Activated CD4-positive, alpha-beta memory T cell treated with anti-CD3 and anti-CD28 coated beads for 36 hours (primary cell): ENCODE measurements at regions not wholly inside any gene's neighbourhood (a gene's known extent, or its start where the extent isn't known, plus 50 kb on each side); places are given as distances from the start of the nearest gene placed in this dataset.

Source experiments
- CTCF ChIA-PET: fragments of 350-600 bp; sonication (Branson Sonifier 250); formaldehyde crosslinking; loops from one replicate; lab custom pipeline; 2021; ENCODE audit warnings: antibody characterized with exemption, inconsistent platforms; lab: Charles Lee
- POLR2A ChIA-PET: fragments of 350-600 bp; sonication (Branson Sonifier 250); formaldehyde crosslinking; loops from one replicate; lab custom pipeline; 2021; ENCODE audit warnings: antibody characterized with exemption; lab: Charles Lee
- DNase-seq: peaks from one replicate; pipeline ENCODE4 v3.0.0-alpha.2; 2020
- H3K27ac Mint-ChIP-seq: one replicate; pipeline ENCODE4 v1.8.0; 2021; ENCODE audit warnings: mixed read lengths
- H3K27me3 Mint-ChIP-seq: one replicate; pipeline ENCODE4 v1.8.0; 2021; ENCODE audit warnings: mixed read lengths
- H3K36me3 Mint-ChIP-seq: one replicate; pipeline ENCODE4 v1.8.0; 2021; ENCODE audit warnings: mixed read lengths
- H3K4me1 Mint-ChIP-seq: one replicate; pipeline ENCODE4 v1.8.0; 2021; ENCODE audit warnings: low read depth, mixed read lengths
- H3K4me3 Mint-ChIP-seq: one replicate; pipeline ENCODE4 v1.8.0; 2021; ENCODE audit warnings: mild to moderate bottlenecking, mixed read lengths
- H3K9me3 Mint-ChIP-seq: one replicate; pipeline ENCODE4 v1.8.0; 2021; ENCODE audit warnings: mixed read lengths
- intact Hi-C: fragments of 100-400 bp; cut with micrococcal nuclease; formaldehyde crosslinking; loops from one replicate; pipeline ENCODE4 v1.15.1; 2023

DNA sequence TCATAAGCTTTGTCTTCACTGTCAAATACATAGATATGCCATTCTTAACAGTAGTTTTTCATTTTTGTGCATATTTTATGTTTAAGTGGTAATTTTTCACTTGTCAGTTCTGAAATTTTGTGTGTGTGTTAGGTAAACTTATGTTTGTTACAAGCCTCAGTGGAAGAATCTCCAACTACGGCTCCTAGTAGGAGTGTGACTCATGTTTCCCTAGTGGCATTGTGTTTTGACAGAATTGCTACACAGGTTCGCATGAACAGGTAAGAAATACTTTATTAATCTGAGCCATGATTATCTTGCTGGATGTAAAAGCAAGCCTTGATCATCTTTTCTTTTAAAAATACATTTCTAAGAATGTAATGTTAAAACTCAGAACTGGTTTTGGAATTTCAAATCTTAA, 94.4 kb downstream of the BLTP1 start:
- Mint-ChIP-seq H3K4me3 (no peak overlapping the region), H3K9me3 (no peaks in the 10 kb centered on the region), H3K36me3 (peaks cover 31% of the 10 kb centered on the region), H3K4me1 (no peaks in the 10 kb centered on the region), H3K27ac (no peak overlapping the region), H3K27me3 (no peaks in the 10 kb centered on the region)
- intact Hi-C loops, result no loop called here
- ChIA-PET CTCF (interaction anchor here (1.1 kb wide), 1 partner anchor 346 kb away, joined by 4 read pairs; no protein-coding TSS in a partner anchor), POLR2A (no interaction called here)
- DNase-seq, result no peak

DNA sequence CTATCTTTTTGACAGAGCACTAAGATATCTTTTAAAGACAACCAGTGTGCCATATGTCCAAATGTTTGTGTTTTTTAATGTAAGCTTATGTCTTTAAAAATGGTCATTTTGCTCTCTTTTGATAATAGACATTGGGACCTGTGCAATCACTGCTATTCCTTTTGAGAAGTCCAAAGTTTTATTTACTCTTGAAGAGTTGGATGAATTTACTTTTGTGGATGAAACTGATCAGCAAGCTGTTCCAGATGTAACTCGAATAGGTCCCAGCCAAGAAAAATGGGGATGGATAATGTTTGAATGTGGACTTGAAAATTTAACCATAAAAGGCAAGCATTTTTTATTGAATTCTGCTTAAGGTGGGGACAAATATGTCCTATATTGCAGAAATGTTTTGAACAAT, 97.2 kb downstream of the BLTP1 start:
- ChIA-PET CTCF (interaction anchor here (1.1 kb wide), 1 partner anchor 349 kb away, joined by 3 read pairs; no protein-coding TSS in a partner anchor), POLR2A (no interaction called here)
- Mint-ChIP-seq H3K4me1 (no peaks in the 10 kb centered on the region), H3K4me3 (no peak overlapping the region), H3K36me3 (peaks cover 42% of the 10 kb centered on the region), H3K9me3 (no peaks in the 10 kb centered on the region), H3K27ac (no peak overlapping the region), H3K27me3 (no peaks in the 10 kb centered on the region)
- no peak for DNase-seq
- intact Hi-C loops, result no loop called here

DNA sequence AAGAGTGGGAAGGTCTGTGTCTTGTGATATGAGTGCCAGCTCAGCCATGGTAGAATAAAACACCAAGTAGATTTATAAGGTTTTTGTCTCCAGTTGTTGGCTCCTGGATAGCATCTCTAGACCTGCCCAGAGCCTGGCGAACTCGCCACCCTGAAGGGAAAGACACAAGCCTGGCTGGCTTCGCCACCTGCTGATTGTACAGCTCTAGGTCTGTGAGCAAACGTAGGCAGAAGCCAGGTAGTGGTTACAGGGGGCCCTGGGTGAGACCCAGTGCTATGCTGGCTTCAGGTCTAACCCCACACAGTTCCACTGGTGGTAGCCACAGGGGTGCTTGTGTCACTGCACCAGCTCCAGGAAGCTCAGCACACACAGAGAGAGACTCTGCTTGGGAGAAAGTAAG, 100.5 kb downstream of the BLTP1 start:
- DNase-seq, result no peak
- Mint-ChIP-seq H3K36me3 (peaks cover 42% of the 10 kb centered on the region), H3K27ac (no peak overlapping the region), H3K4me1 (no peaks in the 10 kb centered on the region), H3K27me3 (no peaks in the 10 kb centered on the region), H3K9me3 (no peaks in the 10 kb centered on the region), H3K4me3 (no peak overlapping the region)
- intact Hi-C loops, result no loop called here
- ChIA-PET POLR2A (no interaction called here), CTCF (no interaction called here)

DNA sequence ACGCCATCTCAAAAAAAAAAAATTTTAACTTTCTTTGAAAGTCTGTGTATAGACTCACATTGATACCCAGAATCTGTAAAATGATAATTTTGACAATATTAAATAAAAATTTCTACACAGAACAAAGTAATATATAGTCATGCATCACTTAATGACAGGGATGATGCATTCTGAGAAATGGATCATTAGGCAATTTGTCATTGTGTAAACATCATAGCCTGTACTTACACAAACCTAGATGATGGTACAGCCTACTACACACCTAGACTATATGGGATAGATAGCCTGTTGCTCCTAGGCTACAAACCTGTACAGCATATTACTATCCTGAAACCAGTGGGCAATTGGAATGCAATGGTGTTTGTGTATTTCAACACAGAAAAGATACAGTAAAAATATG, 107.7 kb downstream of the BLTP1 start:
- no peaks in the 10 kb centered on the region for H3K4me1 Mint-ChIP-seq
- POLR2A ChIA-PET, result no interaction called here
- H3K4me3 Mint-ChIP-seq, result no peak overlapping the region
- H3K27ac Mint-ChIP-seq, result no peak overlapping the region
- H3K27me3 Mint-ChIP-seq, result no peaks in the 10 kb centered on the region
- intact Hi-C loops, result no loop called here
- no peak for DNase-seq
- CTCF ChIA-PET, result no interaction called here
- H3K36me3 Mint-ChIP-seq, result peaks cover 30% of the 10 kb centered on the region
- no peaks in the 10 kb centered on the region for H3K9me3 Mint-ChIP-seq

DNA sequence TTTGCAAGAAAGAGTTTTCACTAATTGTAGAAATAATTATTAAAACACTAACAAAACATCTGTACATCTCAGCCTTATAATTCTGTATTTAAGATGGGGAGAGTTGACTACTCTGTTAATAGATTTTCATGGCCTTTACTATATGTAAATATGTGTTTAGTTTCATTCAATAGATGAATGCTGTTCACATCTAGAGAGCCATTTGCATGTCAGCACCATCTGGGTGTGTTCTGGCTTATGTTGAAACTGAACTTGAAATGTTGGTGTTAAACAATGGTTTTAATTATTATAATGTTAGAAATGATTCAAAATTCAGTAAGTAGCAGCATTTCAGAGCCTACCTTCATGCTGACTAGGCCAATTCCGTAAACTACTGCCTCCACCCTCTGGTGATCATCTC, 102.5 kb upstream of the ADAD1 start:
- Mint-ChIP-seq H3K27me3 (no peaks in the 10 kb centered on the region), H3K9me3 (no peaks in the 10 kb centered on the region), H3K4me3 (no peak overlapping the region), H3K36me3 (peaks cover 26% of the 10 kb centered on the region), H3K27ac (no peak overlapping the region), H3K4me1 (no peaks in the 10 kb centered on the region)
- DNase-seq, result no peak
- intact Hi-C loops, result no loop called here
- POLR2A ChIA-PET, result no interaction called here
- CTCF ChIA-PET, result interaction anchor here (0.6 to 0.7 kb wide), 2 partner anchors 37 to 155 kb away, joined by 3 to 4 read pairs; no protein-coding TSS in a partner anchor

DNA sequence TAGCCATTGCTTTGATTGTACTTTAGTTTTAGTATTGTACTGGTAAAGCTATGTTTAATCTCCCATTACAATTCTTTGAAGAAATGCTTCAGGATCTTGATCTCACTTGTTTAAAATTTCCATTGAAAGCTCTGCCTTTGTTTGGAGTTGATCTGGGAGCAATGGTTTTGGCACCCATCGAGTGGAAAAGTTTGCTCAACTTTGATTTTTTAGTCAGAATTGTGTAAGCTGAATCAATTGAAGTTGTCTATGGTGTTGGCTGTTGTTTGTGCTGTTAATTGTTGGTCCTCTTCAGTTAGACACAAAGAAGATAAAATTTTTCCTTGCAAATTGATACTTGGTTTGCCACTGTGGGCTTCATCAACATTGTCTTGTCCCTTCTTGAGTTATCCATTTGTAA, 99.8 kb upstream of the ADAD1 start:
- POLR2A ChIA-PET, result no interaction called here

DNA sequence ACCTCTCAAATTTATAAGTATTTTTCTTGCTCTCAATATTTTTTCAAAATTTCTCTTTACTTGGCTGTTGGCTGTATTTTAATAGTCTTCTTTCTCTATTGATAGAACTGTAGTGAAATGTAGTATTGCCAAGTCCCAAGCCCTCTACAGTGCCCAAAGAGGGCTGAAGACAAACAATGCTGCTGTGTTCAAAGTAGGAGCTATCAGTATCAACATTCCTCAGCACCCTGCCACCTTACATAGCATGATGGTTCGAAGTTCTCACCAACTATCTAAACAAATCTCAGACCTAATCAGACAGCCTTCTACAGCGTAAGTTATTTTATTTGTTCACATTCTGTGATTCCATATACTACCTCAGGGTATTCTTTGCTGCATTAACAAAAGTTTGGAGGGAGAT, 99.1 kb upstream of the ADAD1 start:
- Mint-ChIP-seq H3K9me3 (no peaks in the 10 kb centered on the region), H3K4me3 (no peak overlapping the region), H3K36me3 (peaks cover 21% of the 10 kb centered on the region), H3K27me3 (no peaks in the 10 kb centered on the region), H3K4me1 (no peaks in the 10 kb centered on the region), H3K27ac (no peak overlapping the region)
- no peak for DNase-seq
- POLR2A ChIA-PET, result no interaction called here
- intact Hi-C loops, result no loop called here
- CTCF ChIA-PET, result no interaction called here

More for the DNA sequence above, 99.8 kb upstream of the ADAD1 start:
- Mint-ChIP-seq H3K27me3 (no peaks in the 10 kb centered on the region), H3K36me3 (peaks cover 21% of the 10 kb centered on the region), H3K27ac (no peak overlapping the region), H3K4me3 (no peak overlapping the region), H3K9me3 (no peaks in the 10 kb centered on the region), H3K4me1 (no peaks in the 10 kb centered on the region)
- intact Hi-C loops, result no loop called here
- CTCF ChIA-PET, result no interaction called here
- DNase-seq, result no peak

DNA sequence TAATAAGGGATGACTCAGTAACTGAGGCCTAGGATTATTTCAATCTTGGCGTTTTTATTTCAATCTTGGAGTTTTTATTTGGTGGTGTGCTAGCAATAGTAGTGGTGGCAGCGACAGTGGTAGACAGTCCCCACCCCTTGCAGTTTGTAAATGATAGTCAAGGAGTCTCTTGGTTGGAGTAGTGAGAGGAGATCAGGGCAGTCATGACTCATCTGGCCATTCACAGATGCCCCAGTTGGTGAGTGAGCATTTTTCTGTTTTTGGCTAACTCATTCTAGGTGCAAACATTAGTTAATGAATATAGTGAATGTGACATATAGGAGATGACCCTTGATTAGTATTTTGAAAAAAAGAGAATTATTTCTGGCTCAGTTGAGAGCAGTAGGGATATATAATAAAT, 93.5 kb upstream of the ADAD1 start:
- no peak overlapping the region for H3K4me3 Mint-ChIP-seq
- intact Hi-C loops, result no loop called here
- no peak for DNase-seq
- H3K27me3 Mint-ChIP-seq, result no peaks in the 10 kb centered on the region
- no peak overlapping the region for H3K27ac Mint-ChIP-seq
- H3K4me1 Mint-ChIP-seq, result no peaks in the 10 kb centered on the region
- H3K9me3 Mint-ChIP-seq, result no peaks in the 10 kb centered on the region
- peaks cover 16% of the 10 kb centered on the region for H3K36me3 Mint-ChIP-seq
- ChIA-PET POLR2A (no interaction called here), CTCF (no interaction called here)

DNA sequence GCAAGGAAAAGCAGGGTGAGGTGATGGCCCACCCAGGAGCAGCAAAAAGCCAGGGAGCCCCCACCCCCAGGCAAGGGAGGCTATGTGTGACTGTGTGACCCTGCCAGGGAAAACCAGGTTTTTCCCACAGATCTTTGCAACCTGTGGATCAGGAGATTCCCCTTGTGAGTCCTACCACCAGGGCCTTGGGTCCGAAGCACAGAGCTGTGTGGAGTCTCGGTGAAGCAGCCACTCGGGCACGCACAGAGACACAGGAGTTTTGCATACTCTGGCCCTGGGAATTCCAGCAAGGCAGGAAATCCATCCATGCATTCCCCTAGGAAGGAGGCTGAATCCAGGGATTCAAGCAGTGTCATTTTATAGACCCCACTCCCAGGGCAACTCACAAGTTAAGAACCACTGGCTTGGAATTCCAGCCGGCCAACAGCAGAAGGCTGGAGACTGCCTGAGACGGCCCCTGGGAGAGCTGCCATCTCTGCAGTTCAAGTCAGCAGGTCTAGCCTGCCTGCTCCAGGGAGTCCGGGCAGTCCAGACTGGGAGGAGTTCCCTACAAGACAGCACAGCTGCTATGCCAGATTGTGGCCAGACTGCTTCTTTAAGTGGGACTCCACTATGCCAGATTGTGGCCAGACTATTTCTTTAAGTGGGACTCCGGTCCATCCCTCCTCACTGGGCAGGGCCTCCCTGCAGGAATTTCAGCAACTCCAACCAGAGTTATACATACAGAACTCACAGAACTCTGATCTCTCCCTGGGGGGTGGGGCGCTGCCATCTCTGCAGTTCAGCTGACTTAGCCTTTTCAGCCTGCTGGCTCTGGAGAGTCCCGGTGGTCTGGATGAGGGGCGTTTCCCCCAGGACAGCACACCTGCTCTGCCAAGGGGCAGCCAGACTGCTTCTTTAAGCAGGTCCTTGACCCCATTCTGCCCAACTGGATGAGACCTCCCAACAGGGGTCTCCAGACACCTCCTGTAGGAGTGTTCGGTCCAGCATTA, 85.1 kb upstream of the ADAD1 start:
- no peak for DNase-seq
- Mint-ChIP-seq H3K27ac (no peak overlapping the region), H3K9me3 (no peaks in the 10 kb centered on the region), H3K4me3 (no peak overlapping the region), H3K4me1 (no peaks in the 10 kb centered on the region), H3K27me3 (no peaks in the 10 kb centered on the region), H3K36me3 (peaks cover 28% of the 10 kb centered on the region)
- CTCF ChIA-PET, result no interaction called here
- intact Hi-C loops, result no loop called here
- POLR2A ChIA-PET, result no interaction called here

DNA sequence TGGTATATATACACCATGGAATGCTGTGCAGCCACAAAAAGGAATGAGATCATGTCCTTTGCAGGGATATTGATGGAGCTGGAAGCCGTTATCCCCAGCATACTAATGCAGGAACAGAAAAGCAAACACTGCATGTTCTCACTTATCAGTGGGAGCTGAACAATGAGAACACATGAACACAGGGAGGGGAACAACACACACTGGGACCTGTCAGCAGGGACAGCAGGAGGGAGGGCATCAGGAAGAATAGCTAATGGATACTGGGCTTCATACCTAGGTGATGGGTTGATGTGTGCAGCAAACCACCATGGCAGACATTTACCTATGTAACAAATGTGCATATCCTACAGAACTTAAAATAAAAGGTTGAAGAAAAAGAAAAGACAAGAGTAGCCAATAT, 81.1 kb upstream of the ADAD1 start:
- H3K36me3 Mint-ChIP-seq, result peaks cover 17% of the 10 kb centered on the region
- H3K4me3 Mint-ChIP-seq, result no peak overlapping the region
- ChIA-PET CTCF (no interaction called here), POLR2A (interaction anchor here (0.7 kb wide), 1 partner anchor 280 kb away, joined by 3 read pairs; no protein-coding TSS in a partner anchor)
- no peaks in the 10 kb centered on the region for H3K27me3 Mint-ChIP-seq
- H3K4me1 Mint-ChIP-seq, result no peaks in the 10 kb centered on the region
- no peak for DNase-seq
- no peaks in the 10 kb centered on the region for H3K9me3 Mint-ChIP-seq
- intact Hi-C loops, result no loop called here
- no peak overlapping the region for H3K27ac Mint-ChIP-seq

DNA sequence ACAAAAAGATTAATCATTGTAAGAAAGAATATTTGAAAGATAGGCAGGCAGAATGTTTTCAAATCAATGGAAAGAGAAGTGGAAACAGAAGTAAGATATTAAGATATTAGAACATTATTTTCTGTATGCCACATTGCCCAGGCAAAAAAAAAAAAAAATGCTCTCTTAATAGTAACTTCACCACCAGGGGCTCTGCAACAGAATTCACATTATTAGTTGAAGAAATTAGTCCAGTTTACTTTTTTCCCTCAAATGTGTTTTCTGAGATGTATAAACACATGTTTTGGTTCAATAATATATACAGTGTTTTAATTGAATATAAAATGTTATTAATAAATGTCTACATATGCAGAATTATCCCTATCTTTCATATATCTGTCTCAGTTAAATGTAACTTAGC, 78.0 kb upstream of the ADAD1 start:
- ChIA-PET POLR2A (no interaction called here), CTCF (interaction anchor here (2.6 kb wide), 1 partner anchor 277 kb away, joined by 14 read pairs; no protein-coding TSS in a partner anchor)
- no peak for DNase-seq
- H3K36me3 Mint-ChIP-seq, result peaks cover 1% of the 10 kb centered on the region
- H3K27ac Mint-ChIP-seq, result no peak overlapping the region
- intact Hi-C loops, result no loop called here
- no peaks in the 10 kb centered on the region for H3K4me1 Mint-ChIP-seq
- H3K4me3 Mint-ChIP-seq, result no peak overlapping the region
- no peaks in the 10 kb centered on the region for H3K9me3 Mint-ChIP-seq
- no peaks in the 10 kb centered on the region for H3K27me3 Mint-ChIP-seq

DNA sequence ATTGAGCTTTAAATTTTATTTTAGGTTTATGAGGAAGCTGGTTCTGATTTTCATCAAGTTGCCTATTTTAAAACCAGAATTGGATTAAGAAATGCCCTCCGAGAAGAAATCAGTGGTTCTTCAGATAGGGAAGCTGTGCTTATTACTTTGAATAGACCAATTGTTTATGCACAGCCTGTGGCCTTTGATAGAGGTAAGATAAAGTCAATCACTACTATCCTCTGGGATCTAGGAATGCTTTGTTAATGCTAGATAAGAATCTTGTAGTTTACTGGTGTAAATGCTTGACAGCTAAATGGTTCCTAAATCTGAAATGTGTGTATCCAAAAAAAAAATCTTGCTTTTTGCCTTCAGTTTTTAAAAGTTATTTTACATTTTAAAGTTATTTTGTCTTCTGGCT, 73.0 kb upstream of the ADAD1 start:
- POLR2A ChIA-PET, result no interaction called here
- CTCF ChIA-PET, result interaction anchor here (1.3 kb wide), 1 partner anchor 272 kb away, joined by 12 read pairs; no protein-coding TSS in a partner anchor
- H3K4me3 Mint-ChIP-seq, result no peak overlapping the region
- peaks cover 9% of the 10 kb centered on the region for H3K36me3 Mint-ChIP-seq
- H3K27me3 Mint-ChIP-seq, result no peaks in the 10 kb centered on the region
- no peaks in the 10 kb centered on the region for H3K9me3 Mint-ChIP-seq
- DNase-seq, result no peak
- no peak overlapping the region for H3K27ac Mint-ChIP-seq
- intact Hi-C loops, result no loop called here
- peaks cover 5% of the 10 kb centered on the region for H3K4me1 Mint-ChIP-seq
